K562 (cell line): ENCODE measurements at regions not wholly inside any gene's neighbourhood (a gene's known extent, or its start where the extent isn't known, plus 50 kb on each side); places are given as distances from the start of the nearest gene placed in this dataset.

Source experiments
- ATAC-seq: fragments of 200-7000 bp; cut with Tn5 transposase; 3 replicates; pipeline ENCODE4 v1.9.1; 2020; ENCODE audit warnings: moderate library complexity
- BruUV-seq: library from RNA; stranded (reverse); fragments of 400-500 nt; replicated peaks from 2 replicates; lab custom pipeline; 2021; lab: Mats Ljungman, UMichigan
- CTCF ChIA-PET: fragments of 300-600 bp; formaldehyde crosslinking; extraction: SDS; loops from one replicate; lab custom pipeline; 2021; ENCODE audit warnings: low intra/inter-chr PET ratio; lab: Yijun Ruan, JAX
- POLR2A ChIA-PET: fragments of 300-600, 350-650 bp; sonication (Branson Sonifier 250); formaldehyde crosslinking; extraction: SDS; loops from one replicate; lab custom pipeline; 2021; ENCODE audit warnings: antibody characterized with exemption, inconsistent platforms; lab: Yijun Ruan, JAX
- DNase-seq, 4 experiments: peaks; one replicate each; pipeline versions ENCODE4 v3.0.0 to v3.0.0-alpha.2; 2011 to 2018; ENCODE audit warnings: low spot score in 3 of 4, mixed read lengths in 3 of 4; ENCODE audit errors: extremely low read depth in 1 of 4
- FAIRE-seq: peaks from 2 replicates; lab custom pipeline; 2011; peaks lifted over from hg19 to GRCh38; lab: Jason Lieb, UNC
- H2AFZ ChIP-seq: 2 replicates; pipeline ENCODE4 v1.6.0; 2011; ENCODE audit warnings: low read depth, low read length, control low read depth, inconsistent platforms
- H3K27ac ChIP-seq: fragments of 200-600 bp; 3 replicates; pipeline ENCODE4 v1.8.0; 2011; ENCODE audit warnings: low read depth, mild to moderate bottlenecking, control low read depth, inconsistent platforms, low read length, moderate library complexity, mixed read lengths; ENCODE audit errors: extremely low read depth
- H3K27me3 ChIP-seq, 2 experiments: fragments of 300-600 bp in 1 of 2; 2 replicates in 1 of 2; 3 replicates in 1 of 2; pipeline versions ENCODE4 v1.6.0 to v1.8.0; 2011; ENCODE audit warnings: inconsistent platforms in 2 of 2, low read length in 2 of 2, mild to moderate bottlenecking in 1 of 2, mixed read lengths in 1 of 2, moderate library complexity in 1 of 2; ENCODE audit not compliant: control insufficient read depth in 2 of 2, insufficient read depth in 2 of 2
- H3K36me3 ChIP-seq: fragments of 300-600 bp; 3 replicates; pipeline ENCODE4 v1.8.0; 2011; ENCODE audit warnings: mild to moderate bottlenecking, low read length, inconsistent platforms; ENCODE audit not compliant: control insufficient read depth, insufficient read depth
- H3K4me1 ChIP-seq, 2 experiments: fragments of 200-600 bp in 1 of 2; replicated peaks in 1 of 2; 2 replicates in 1 of 2; 3 replicates in 1 of 2; pipeline versions ENCODE4 v1.5.1 to v1.8.0; 2011; ENCODE audit warnings: inconsistent platforms in 2 of 2, low read length in 2 of 2, mild to moderate bottlenecking in 1 of 2, mixed read lengths in 1 of 2, moderate library complexity in 1 of 2; ENCODE audit not compliant: control insufficient read depth in 2 of 2, insufficient read depth in 2 of 2
- H3K4me2 ChIP-seq: 2 replicates; pipeline ENCODE4 v1.6.1; 2011; ENCODE audit warnings: low read length, control low read depth, inconsistent platforms, mixed read lengths; ENCODE audit not compliant: insufficient read depth
- H3K4me3 ChIP-seq: fragments of 200-600 bp; sonication (generic), shearing (Covaris generic); 2 replicates; pipeline ENCODE4 v1.5.1; 2016; ENCODE audit warnings: control low read depth, inconsistent platforms
- H3K79me2 ChIP-seq: fragments of 200-600 bp; 3 replicates; pipeline ENCODE4 v1.8.0; 2011; ENCODE audit warnings: low read length, inconsistent platforms; ENCODE audit not compliant: control insufficient read depth, insufficient read depth
- H3K9ac ChIP-seq, 2 experiments: 2 replicates each; pipeline versions ENCODE4 v1.6.0 to v1.6.1; 2011; ENCODE audit warnings: low read depth in 2 of 2, low read length in 2 of 2, control low read depth in 1 of 2, inconsistent platforms in 1 of 2, mild to moderate bottlenecking in 1 of 2, mixed read lengths in 1 of 2; ENCODE audit not compliant: insufficient read depth in 1 of 2
- H3K9me1 ChIP-seq: one replicate; pipeline ENCODE4 v1.6.0; 2011; ENCODE audit warnings: inconsistent platforms, mild to moderate bottlenecking, low read length, moderate library complexity; ENCODE audit not compliant: control insufficient read depth, insufficient read depth
- H3K9me3 ChIP-seq: replicated peaks from 2 replicates; pipeline ENCODE4 v1.5.1; 2011; ENCODE audit warnings: low read depth, low read length, inconsistent platforms; ENCODE audit not compliant: control insufficient read depth, insufficient read depth
- H4K20me1 ChIP-seq: replicated peaks from 2 replicates; pipeline ENCODE4 v1.6.1; 2011; ENCODE audit warnings: low read length, inconsistent platforms, mixed read lengths; ENCODE audit not compliant: control insufficient read depth, insufficient read depth
- CUX1 ChIP-seq: fragments of 200-800 bp; sonication (Bioruptor generic); IDR thresholded peaks from 2 replicates; pipeline ENCODE4 v1.6.1; 2016; ENCODE audit warnings: missing genetic modification characterization, missing compliant biosample characterization
- HMG20B ChIP-seq: fragments of 250-450 bp; sonication (Bioruptor Pico); IDR thresholded peaks from 2 replicates; pipeline ENCODE4 v1.5.0; 2021; ENCODE audit warnings: mild to moderate bottlenecking
- MYBL2 ChIP-seq, 2 experiments: fragments of 450-650 bp in 1 of 2; sonication (generic) in 1 of 2; formaldehyde crosslinking in 1 of 2; IDR thresholded peaks; 2 replicates each; pipeline versions ENCODE4 v1.6.1 to v1.8.1; 2017 to 2022; ENCODE audit warnings: borderline replicate concordance in 1 of 2, inconsistent platforms in 1 of 2, low read depth in 1 of 2, mild to moderate bottlenecking in 1 of 2, missing genetic modification reagents in 1 of 2, moderate library complexity in 1 of 2
- ZNF124 ChIP-seq: sonication (generic); formaldehyde crosslinking; IDR thresholded peaks from 2 replicates; pipeline ENCODE4 v1.8.1; 2022; ENCODE audit warnings: missing genetic modification reagents
- ZSCAN29 ChIP-seq: fragments of 450-650 bp; IDR thresholded peaks from 2 replicates; pipeline ENCODE4 v1.6.1; 2017
- WGBS: fragments of 100-300 bp; shearing (Covaris generic); methylation state at CpG from one replicate; pipeline ENCODE4 v1.1.6; 2016; ENCODE audit warnings: low coverage, mixed read lengths; ENCODE audit not compliant: insufficient coverage; ENCODE audit errors: missing lambda C conversion rate; 5-methylcytosine and 5-hydroxymethylcytosine counted together
- in situ Hi-C: fragments of 300-500 bp; cut with MboI; formaldehyde crosslinking; loops from 4 replicates; pipeline ENCODE4 v1.15.0; 2018; ENCODE audit warnings: inconsistent platforms, mixed read lengths
- intact Hi-C: fragments of 100-400 bp; cut with micrococcal nuclease; formaldehyde crosslinking; loops from 2 replicates; pipeline ENCODE4 v1.14.2; 2022

DNA sequence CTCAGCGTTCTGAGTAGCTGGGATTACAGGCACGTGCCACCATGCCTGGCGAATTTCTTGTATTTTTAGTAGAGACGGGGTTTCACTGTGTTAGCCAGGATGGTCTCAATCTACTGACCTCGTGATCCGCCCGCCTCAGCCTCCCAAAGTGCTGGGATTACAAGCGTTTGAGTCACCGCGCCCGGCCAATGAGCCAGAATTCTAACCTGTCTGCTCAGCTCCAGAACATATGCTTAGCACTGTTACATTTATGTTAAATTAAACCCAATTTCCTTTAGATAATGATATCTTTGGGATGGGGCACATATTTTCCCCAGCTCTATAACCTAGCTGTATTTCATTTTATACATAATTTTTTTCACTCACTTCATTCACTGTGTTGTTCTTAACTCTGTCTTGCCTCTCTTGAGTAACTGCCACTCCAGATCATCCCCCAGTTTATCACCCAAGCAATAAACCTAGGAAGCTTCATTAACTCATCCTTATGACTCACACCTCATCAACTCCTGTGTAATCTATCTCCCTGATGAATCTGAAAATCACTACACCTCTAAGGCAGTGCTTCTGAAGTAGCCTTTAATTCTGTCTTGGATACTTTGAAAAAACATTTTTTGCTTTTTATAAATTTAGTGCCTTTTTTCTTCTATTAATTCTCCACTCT, 559.7 kb upstream of the ZWINT start:
- Histone ChIP-seq H2AFZ (no peak overlapping the region), H3K9ac (no peak overlapping the region), H3K9me3 (no peaks in the 10 kb centered on the region; the same call in 1 of the 2 replicates), H3K4me3 (no peak overlapping the region), H4K20me1 (no peaks in the 10 kb centered on the region), H3K36me3 (no peaks in the 10 kb centered on the region), H3K9me1 (no peaks in the 10 kb centered on the region), H3K79me2 (no peaks in the 10 kb centered on the region), H3K4me2 (no peak overlapping the region), H3K27me3 (no peaks in the 10 kb centered on the region), H3K27ac (no peak overlapping the region), H3K4me1 (no peaks in the 10 kb centered on the region)
- FAIRE-seq (no peak), DNase-seq (no peak), ATAC-seq (no peak)
- intact Hi-C loops: no loop called here
- in situ Hi-C loops: no loop called here
- BruUV-seq: no TSS peak
- WGBS: 2% methylated on average over 11 of the region's 11 CpGs
- ChIA-PET POLR2A (no interaction called here), CTCF (no interaction called here)
- no peak for TF ChIP-seq ZNF124 (CRISPR knock-in tag)
- TF ChIP-seq ZSCAN29: no peak
- TF ChIP-seq HMG20B (CRISPR knock-in tag): no peak
- no peak for TF ChIP-seq MYBL2 (IDR thresholded peaks at IDR 0.05; ENCODE audit: low read depth)
- no peak for TF ChIP-seq MYBL2 (CRISPR knock-in tag; IDR thresholded peaks at IDR 0.05; ENCODE audit: borderline replicate concordance)
- TF ChIP-seq CUX1 (CRISPR knock-in tag): no peak
